HEK293T (cell line): ENCODE measurements at regions not wholly inside any gene's neighbourhood (a gene's known extent, or its start where the extent isn't known, plus 50 kb on each side); places are given as distances from the start of the nearest gene placed in this dataset.

Experiments
- BHLHE40 ChIP-seq: fragments of 450-650 bp; IDR thresholded peaks from 2 replicates; pipeline ENCODE4 v1.6.1; 2016; ENCODE audit warnings: mild to moderate bottlenecking, moderate library complexity, borderline replicate concordance
- CTBP1 ChIP-seq: fragments of 450-650 bp; IDR thresholded peaks from 2 replicates; pipeline ENCODE4 v1.6.1; 2016; ENCODE audit warnings: borderline replicate concordance
- ELF4 ChIP-seq: fragments of 450-650 bp; IDR thresholded peaks from 2 replicates; pipeline ENCODE4 v1.6.1; 2017; ENCODE audit warnings: antibody characterized with exemption
- FOXA1 ChIP-seq: fragments of 450-650 bp; IDR thresholded peaks from 2 replicates; pipeline ENCODE4 v1.6.1; 2016; ENCODE audit warnings: mild to moderate bottlenecking
- FOXK2 ChIP-seq: fragments of 450-650 bp; IDR thresholded peaks from 2 replicates; pipeline ENCODE4 v1.6.1; 2016; ENCODE audit warnings: mild to moderate bottlenecking
- FOXM1 ChIP-seq: fragments of 450-650 bp; IDR thresholded peaks from 2 replicates; pipeline ENCODE4 v1.6.1; 2017; ENCODE audit warnings: mild to moderate bottlenecking, borderline replicate concordance
- HDGF ChIP-seq: fragments of 450-650 bp; IDR thresholded peaks from 2 replicates; pipeline ENCODE4 v1.6.1; 2017; ENCODE audit warnings: antibody characterized with exemption, borderline replicate concordance
- NFRKB ChIP-seq: fragments of 450-650 bp; IDR thresholded peaks from 2 replicates; pipeline ENCODE4 v1.6.1; 2016; ENCODE audit warnings: mild to moderate bottlenecking, moderate library complexity
- PKNOX1 ChIP-seq: fragments of 450-650 bp; IDR thresholded peaks from 2 replicates; pipeline ENCODE4 v1.6.1; 2016
- SP1 ChIP-seq: fragments of 450-650 bp; IDR thresholded peaks from 2 replicates; pipeline ENCODE4 v1.6.1; 2017
- SUZ12 ChIP-seq: fragments of 450-650 bp; IDR thresholded peaks from 2 replicates; pipeline ENCODE4 v1.6.1; 2016; ENCODE audit warnings: mild to moderate bottlenecking
- TARDBP ChIP-seq: fragments of 450-650 bp; IDR thresholded peaks from 2 replicates; pipeline ENCODE4 v1.6.1; 2016
- ZNF384 ChIP-seq: fragments of 450-650 bp; IDR thresholded peaks from 2 replicates; pipeline ENCODE4 v1.6.1; 2016

GRCh38 chrX:40383360-40383759, 197.4 kb upstream of the ATP6AP2 start:
- TF ChIP-seq SP1, result no peak
- TF ChIP-seq CTBP1, result no peak
- TF ChIP-seq HDGF, result no peak
- TF ChIP-seq BHLHE40, result no peak
- TF ChIP-seq FOXK2, result no peak
- no peak for TF ChIP-seq ZNF384
- no peak for TF ChIP-seq SUZ12
- TF ChIP-seq FOXM1, result no peak
- no peak for TF ChIP-seq FOXA1
- no peak for TF ChIP-seq TARDBP
- no peak for TF ChIP-seq PKNOX1
- no peak for TF ChIP-seq NFRKB
- no peak for TF ChIP-seq ELF4
